NCI-H82 treated with DMSO at 0.1 percent for 48 hours (cell line): ENCODE measurements at regions not wholly inside any gene's neighbourhood (a gene's known extent, or its start where the extent isn't known, plus 50 kb on each side); places are given as distances from the start of the nearest gene placed in this dataset.
"Not testable (repeated sequence)": the region's sequence is repeated elsewhere in the genome, so short reads cannot be mapped to it uniquely, and the experiment has no call there.

Source experiments
- DNase-seq: peaks from one replicate; lab custom pipeline; 2025; ENCODE audit not compliant: unreplicated experiment; lab: John Stamatoyannopoulos, UW

- not testable (repeated sequence) for DNase-seq
These were observed 185.8 kb downstream of the NPIPB11 start for GRCh38 chr16:29220647-29221191.

GRCh38 chr16:29219966-29220646 is 186.4 kb downstream of the NPIPB11 start:
- DNase-seq = not testable (repeated sequence)

GRCh38 chr16:29219562-29219961 is 186.9 kb downstream of the NPIPB11 start:
- not testable (repeated sequence) for DNase-seq

- not testable (repeated sequence) for DNase-seq
These were observed 187.9 kb downstream of the NPIPB11 start for GRCh38 chr16:29218649-29219048.

GRCh38 chr16:29218171-29218570 is 188.3 kb downstream of the NPIPB11 start:
- not testable (repeated sequence) for DNase-seq

GRCh38 chr16:29217752-29218126 is 188.8 kb downstream of the NPIPB11 start:
- not testable (repeated sequence) for DNase-seq

- not testable (repeated sequence) for DNase-seq
These were observed 189.3 kb downstream of the NPIPB11 start for GRCh38 chr16:29217104-29217751.

- DNase-seq = not testable (repeated sequence)
These were observed 192.7 kb downstream of the NPIPB11 start for GRCh38 chr16:29213770-29214169.

GRCh38 chr16:29213251-29213650 is 193.3 kb downstream of the NPIPB11 start:
- not testable (repeated sequence) for DNase-seq

GRCh38 chr16:29212084-29213027 is 194.2 kb downstream of the NPIPB11 start:
- not testable (repeated sequence) for DNase-seq

GRCh38 chr16:29211456-29211855 is 195.1 kb downstream of the NPIPB11 start:
- not testable (repeated sequence) for DNase-seq

GRCh38 chr16:29210299-29211150 is 196.0 kb downstream of the NPIPB11 start:
- not testable (repeated sequence) for DNase-seq

GRCh38 chr16:29206120-29206519 is 200.4 kb downstream of the NPIPB11 start:
- not testable (repeated sequence) for DNase-seq

GRCh38 chr16:29205151-29205550 is 201.4 kb downstream of the NPIPB11 start:
- not testable (repeated sequence) for DNase-seq

- no peak for DNase-seq
These were observed 201.7 kb downstream of the NPIPB11 start for GRCh38 chr16:29204806-29205135.

GRCh38 chr16:29203933-29204805 is 202.3 kb downstream of the NPIPB11 start:
- not testable (repeated sequence) for DNase-seq

GRCh38 chr16:29203046-29203932 is 203.2 kb downstream of the NPIPB11 start:
- not testable (repeated sequence) for DNase-seq

GRCh38 chr16:29202642-29203041 is 203.9 kb downstream of the NPIPB11 start:
- DNase-seq = not testable (repeated sequence)
